Thoracic aorta (tissue), 2 donors: ENCODE measurements at regions not wholly inside any gene's neighbourhood (a gene's known extent, or its start where the extent isn't known, plus 50 kb on each side); places are given as distances from the start of the nearest gene placed in this dataset.
"Not testable (repeated sequence)": the region's sequence is repeated elsewhere in the genome, so short reads cannot be mapped to it uniquely, and the experiment has no call there.

Source experiments
- ATAC-seq: fragments of 150-250 bp; one replicate; pipeline ENCODE4 v1.8.0; 2017; ENCODE audit warnings: low read depth; ENCODE audit not compliant: insufficient number of reproducible peaks, low FRiP score
- DNase-seq: peaks from one replicate; pipeline ENCODE4 v3.0.0-alpha.2; 2020; ENCODE audit warnings: low spot score
- H3K27ac ChIP-seq, 2 donors: fragments of 200-600 bp; sonication (generic); 1 replicate in 1 of 2; 2 replicates in 1 of 2; pipeline ENCODE4 v1.5.1; 2016; ENCODE audit warnings: mild to moderate bottlenecking in 2 of 2, moderate library complexity in 2 of 2
- H3K27me3 ChIP-seq: fragments of 200-600 bp; sonication (generic); replicated peaks from 2 replicates; pipeline ENCODE4 v1.6.0; 2016; ENCODE audit warnings: mild to moderate bottlenecking; ENCODE audit not compliant: insufficient read depth
- H3K36me3 ChIP-seq: fragments of 200-600 bp; sonication (generic); one replicate; pipeline ENCODE4 v1.5.1; 2016
- H3K4me1 ChIP-seq, 2 donors: fragments of 200-600 bp; sonication (generic); 1 replicate in 1 of 2; 2 replicates in 1 of 2; pipeline versions ENCODE4 v1.5.1 to v1.6.0; 2016; ENCODE audit warnings: low read depth in 2 of 2, mild to moderate bottlenecking in 1 of 2; ENCODE audit not compliant: control insufficient read depth in 1 of 2
- H3K4me3 ChIP-seq: fragments of 200-600 bp; sonication (generic); 2 replicates; pipeline ENCODE4 v1.5.1; 2016; ENCODE audit warnings: mild to moderate bottlenecking
- H3K9me3 ChIP-seq: fragments of 200-600 bp; sonication (generic); 2 replicates; pipeline ENCODE4 v1.5.1; 2016
- TF ChIP-seq, protein P1 (sequence below): fragments of 200-600 bp; sonication (generic); IDR thresholded peaks from one replicate; pipeline ENCODE4 v1.5.1; 2019; ENCODE audit warnings: antibody characterized with exemption

GRCh38 chr6:168376811-168377483 is 57.4 kb upstream of the DACT2 start:
- H3K9me3 ChIP-seq = no peaks in the 10 kb centered on the region
- no peaks in the 10 kb centered on the region for H3K27me3 ChIP-seq
- H3K4me1 ChIP-seq = peaks cover 4 to 20% of the 10 kb centered on the region in 2 donors
- H3K36me3 ChIP-seq = no peaks in the 10 kb centered on the region
- peak overlapping the region; percentile 13 for H3K4me3 ChIP-seq
- no peak overlapping the region for H3K27ac ChIP-seq
- DNase-seq = no peak
- ATAC-seq = no peak
- TF ChIP-seq, protein P1, sequence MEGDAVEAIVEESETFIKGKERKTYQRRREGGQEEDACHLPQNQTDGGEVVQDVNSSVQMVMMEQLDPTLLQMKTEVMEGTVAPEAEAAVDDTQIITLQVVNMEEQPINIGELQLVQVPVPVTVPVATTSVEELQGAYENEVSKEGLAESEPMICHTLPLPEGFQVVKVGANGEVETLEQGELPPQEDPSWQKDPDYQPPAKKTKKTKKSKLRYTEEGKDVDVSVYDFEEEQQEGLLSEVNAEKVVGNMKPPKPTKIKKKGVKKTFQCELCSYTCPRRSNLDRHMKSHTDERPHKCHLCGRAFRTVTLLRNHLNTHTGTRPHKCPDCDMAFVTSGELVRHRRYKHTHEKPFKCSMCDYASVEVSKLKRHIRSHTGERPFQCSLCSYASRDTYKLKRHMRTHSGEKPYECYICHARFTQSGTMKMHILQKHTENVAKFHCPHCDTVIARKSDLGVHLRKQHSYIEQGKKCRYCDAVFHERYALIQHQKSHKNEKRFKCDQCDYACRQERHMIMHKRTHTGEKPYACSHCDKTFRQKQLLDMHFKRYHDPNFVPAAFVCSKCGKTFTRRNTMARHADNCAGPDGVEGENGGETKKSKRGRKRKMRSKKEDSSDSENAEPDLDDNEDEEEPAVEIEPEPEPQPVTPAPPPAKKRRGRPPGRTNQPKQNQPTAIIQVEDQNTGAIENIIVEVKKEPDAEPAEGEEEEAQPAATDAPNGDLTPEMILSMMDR = no peak

DNA sequence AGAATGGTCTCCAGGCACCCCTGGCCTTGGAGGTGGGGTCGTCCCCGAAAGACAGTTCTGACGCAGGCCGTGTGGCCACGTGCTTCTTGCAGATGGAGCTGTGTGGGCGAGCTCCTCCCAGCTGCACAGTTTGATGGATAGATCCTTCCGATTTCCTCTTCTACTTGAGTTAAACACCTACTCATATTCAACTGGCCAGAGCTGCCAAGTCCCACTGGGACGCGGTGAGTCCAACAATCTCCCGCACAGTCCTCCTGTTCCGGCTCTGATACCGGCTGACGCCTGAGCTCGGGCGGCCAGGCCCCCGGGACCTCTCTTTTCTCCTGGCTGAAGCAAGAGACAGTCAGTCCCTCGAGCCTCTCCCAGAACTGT is 57.9 kb upstream of the DACT2 start:
- no peaks in the 10 kb centered on the region for H3K9me3 ChIP-seq
- H3K27ac ChIP-seq = peak overlapping the region in 1 of 2 donors; percentile 0
- ATAC-seq (no peak), DNase-seq (no peak)
- no peaks in the 10 kb centered on the region for H3K27me3 ChIP-seq
- H3K4me3 ChIP-seq = peak overlapping the region; percentile 13
- no peaks in the 10 kb centered on the region for H3K36me3 ChIP-seq
- TF ChIP-seq, protein P1 = no peak
- H3K4me1 ChIP-seq = peaks cover 4 to 24% of the 10 kb centered on the region in 2 donors

- TF ChIP-seq, protein P1 = no peak
- ATAC-seq = no peak
- H3K4me3 ChIP-seq = peak overlapping the region; percentile 13
- no peak for DNase-seq
- no peaks in the 10 kb centered on the region for H3K9me3 ChIP-seq
- no peaks in the 10 kb centered on the region for H3K27me3 ChIP-seq
- peaks cover 4 to 30% of the 10 kb centered on the region in 2 donors for H3K4me1 ChIP-seq
- H3K27ac ChIP-seq = peak overlapping the region in 1 of 2 donors; percentile 0
- no peaks in the 10 kb centered on the region for H3K36me3 ChIP-seq
Observed at GRCh38 chr6:168377856-168378832, 58.6 kb upstream of the DACT2 start.

- peaks cover 4 to 45% of the 10 kb centered on the region in 2 donors for H3K4me1 ChIP-seq
- not testable (repeated sequence) for H3K27ac ChIP-seq, H3K4me3 ChIP-seq, ATAC-seq, H3K27me3 ChIP-seq, DNase-seq, H3K9me3 ChIP-seq, H3K36me3 ChIP-seq
Observed at GRCh38 chr6:168379579-168379978, 60.0 kb upstream of the DACT2 start.

DNA sequence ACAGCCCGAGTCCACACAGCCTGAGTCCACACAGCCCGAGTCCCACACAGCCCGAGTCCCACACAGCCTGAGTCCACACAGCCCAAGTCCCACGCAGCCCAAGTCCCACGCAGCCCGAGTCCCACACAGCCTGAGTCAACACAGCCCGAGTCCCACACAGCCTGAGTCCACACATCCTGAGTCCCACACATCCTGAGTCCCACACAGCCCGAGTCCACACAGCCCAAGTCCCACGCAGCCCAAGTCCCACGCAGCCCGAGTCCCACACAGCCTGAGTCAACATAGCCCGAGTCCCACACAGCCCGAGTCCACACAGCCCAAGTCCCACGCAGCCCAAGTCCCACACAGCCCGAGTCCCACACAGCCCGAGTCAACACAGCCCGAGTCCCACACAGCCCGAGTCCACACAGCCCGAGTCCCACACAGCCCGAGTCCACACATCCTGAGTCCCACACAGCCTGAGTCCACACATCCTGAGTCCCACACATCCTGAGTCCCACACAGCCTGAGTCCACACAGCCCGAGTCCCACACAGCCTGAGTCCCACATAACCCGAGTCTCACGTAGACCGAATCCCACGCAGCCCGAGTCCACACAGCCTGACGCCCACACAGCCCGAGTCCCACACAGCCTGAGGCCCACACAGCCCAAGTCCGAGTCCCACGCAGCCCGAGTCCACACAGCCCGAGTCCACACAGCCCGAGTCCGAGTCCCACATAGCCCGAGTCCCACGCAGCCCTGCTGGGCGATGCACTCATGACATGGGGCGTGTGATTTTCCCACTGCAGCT is 60.6 kb upstream of the SMOC2 start:
- ATAC-seq, H3K9me3 ChIP-seq, H3K36me3 ChIP-seq: not testable (repeated sequence)

More for the DNA sequence above, 60.6 kb upstream of the SMOC2 start:
- not testable (repeated sequence) for H3K4me3 ChIP-seq, DNase-seq, H3K27me3 ChIP-seq, H3K27ac ChIP-seq
- peaks cover 4 to 53% of the 10 kb centered on the region in 2 donors for H3K4me1 ChIP-seq
